Breast epithelium (tissue), 3 donors: ENCODE measurements at regions not wholly inside any gene's neighbourhood (a gene's known extent, or its start where the extent isn't known, plus 50 kb on each side); places are given as distances from the start of the nearest gene placed in this dataset.

Source experiments
- CTCF ChIP-seq, 3 donors: fragments of 450-650 bp; IDR thresholded peaks; one replicate each; pipeline ENCODE4 v1.5.1; 2016 to 2017; ENCODE audit warnings: antibody characterized with exemption in 3 of 3, mild to moderate bottlenecking in 3 of 3, moderate library complexity in 3 of 3
- POLR2A ChIP-seq: fragments of 450-650 bp; IDR thresholded peaks from one replicate; pipeline ENCODE4 v1.6.1; 2016; ENCODE audit warnings: antibody characterized with exemption, mild to moderate bottlenecking, moderate library complexity

- no peak for TF ChIP-seq CTCF (IDR thresholded peaks at IDR 0.05)
- TF ChIP-seq POLR2A, result no peak
Measured at GRCh38 chr1:199561334-199561733, 466.2 kb upstream of the NR5A2 start.
